Loucy (cell line): ENCODE measurements at regions not wholly inside any gene's neighbourhood (a gene's known extent, or its start where the extent isn't known, plus 50 kb on each side); places are given as distances from the start of the nearest gene placed in this dataset.

Experiments
- EZH2phosphoT487 ChIP-seq: fragments of 200-600 bp; IDR thresholded peaks from 2 replicates; pipeline ENCODE4 v1.6.1; 2018; ENCODE audit warnings: antibody characterized with exemption, mild to moderate bottlenecking, moderate library complexity, borderline replicate concordance
- TF ChIP-seq, protein P1 (sequence below): fragments of 200-600 bp; sonication (generic); conservative IDR thresholded peaks from 2 replicates; pipeline ENCODE4 v1.5.1; 2014; ENCODE audit warnings: mild to moderate bottlenecking, antibody characterized with exemption, low read length

DNA sequence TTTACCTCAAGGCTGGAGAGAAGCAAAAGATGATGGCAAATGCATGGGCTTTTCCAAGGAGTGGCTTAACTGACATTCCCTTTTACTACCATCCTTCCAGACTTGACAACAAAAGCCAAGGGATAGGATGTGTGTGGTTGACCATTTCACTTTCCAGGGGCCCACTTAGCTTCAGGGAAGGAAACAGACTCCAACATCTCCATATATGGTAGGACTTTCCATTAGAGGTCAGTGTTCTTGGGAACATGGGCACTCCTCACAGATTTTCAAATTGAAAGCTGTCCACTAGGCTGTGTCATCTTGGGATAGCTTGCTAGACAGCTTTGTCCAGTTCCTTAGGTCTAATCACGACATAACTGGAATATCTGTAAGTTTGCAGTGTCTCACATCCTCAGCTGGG lies 118.1 kb upstream of the NAMPT start:
- TF ChIP-seq, protein P1, sequence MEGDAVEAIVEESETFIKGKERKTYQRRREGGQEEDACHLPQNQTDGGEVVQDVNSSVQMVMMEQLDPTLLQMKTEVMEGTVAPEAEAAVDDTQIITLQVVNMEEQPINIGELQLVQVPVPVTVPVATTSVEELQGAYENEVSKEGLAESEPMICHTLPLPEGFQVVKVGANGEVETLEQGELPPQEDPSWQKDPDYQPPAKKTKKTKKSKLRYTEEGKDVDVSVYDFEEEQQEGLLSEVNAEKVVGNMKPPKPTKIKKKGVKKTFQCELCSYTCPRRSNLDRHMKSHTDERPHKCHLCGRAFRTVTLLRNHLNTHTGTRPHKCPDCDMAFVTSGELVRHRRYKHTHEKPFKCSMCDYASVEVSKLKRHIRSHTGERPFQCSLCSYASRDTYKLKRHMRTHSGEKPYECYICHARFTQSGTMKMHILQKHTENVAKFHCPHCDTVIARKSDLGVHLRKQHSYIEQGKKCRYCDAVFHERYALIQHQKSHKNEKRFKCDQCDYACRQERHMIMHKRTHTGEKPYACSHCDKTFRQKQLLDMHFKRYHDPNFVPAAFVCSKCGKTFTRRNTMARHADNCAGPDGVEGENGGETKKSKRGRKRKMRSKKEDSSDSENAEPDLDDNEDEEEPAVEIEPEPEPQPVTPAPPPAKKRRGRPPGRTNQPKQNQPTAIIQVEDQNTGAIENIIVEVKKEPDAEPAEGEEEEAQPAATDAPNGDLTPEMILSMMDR: no peak
- no peak for TF ChIP-seq EZH2phosphoT487
